Activated T-helper 17 cell treated with anti-CD3 and anti-CD28 coated beads, Interleukin-2, amount 50 U/mL, for 72 hours (primary cell): ENCODE measurements at regions not wholly inside any gene's neighbourhood (a gene's known extent, or its start where the extent isn't known, plus 50 kb on each side); places are given as distances from the start of the nearest gene placed in this dataset.
"Not testable (repeated sequence)": the region's sequence is repeated elsewhere in the genome, so short reads cannot be mapped to it uniquely, and the experiment has no call there.

Experiments used
- ATAC-seq: fragments of 150-1000 bp; cut with Tn5 transposase; replicated peaks from 2 replicates; pipeline ENCODE4 v1.10.0; 2021; ENCODE audit warnings: mild to moderate bottlenecking, moderate library complexity
- H3K27ac Mint-ChIP-seq: one replicate; pipeline ENCODE4 v1.8.0; 2022; ENCODE audit warnings: mixed read lengths
- H3K27me3 Mint-ChIP-seq: one replicate; pipeline ENCODE4 v1.8.0; 2022; ENCODE audit warnings: mixed read lengths
- H3K36me3 Mint-ChIP-seq: one replicate; pipeline ENCODE4 v1.8.0; 2022; ENCODE audit warnings: low read depth, mild to moderate bottlenecking, mixed read lengths
- H3K4me1 Mint-ChIP-seq: one replicate; pipeline ENCODE4 v1.8.0; 2022; ENCODE audit warnings: mixed read lengths
- H3K4me3 Mint-ChIP-seq: one replicate; pipeline ENCODE4 v1.8.0; 2022; ENCODE audit warnings: mild to moderate bottlenecking, mixed read lengths
- H3K9me3 Mint-ChIP-seq: one replicate; pipeline ENCODE4 v1.8.0; 2022; ENCODE audit warnings: mixed read lengths

DNA sequence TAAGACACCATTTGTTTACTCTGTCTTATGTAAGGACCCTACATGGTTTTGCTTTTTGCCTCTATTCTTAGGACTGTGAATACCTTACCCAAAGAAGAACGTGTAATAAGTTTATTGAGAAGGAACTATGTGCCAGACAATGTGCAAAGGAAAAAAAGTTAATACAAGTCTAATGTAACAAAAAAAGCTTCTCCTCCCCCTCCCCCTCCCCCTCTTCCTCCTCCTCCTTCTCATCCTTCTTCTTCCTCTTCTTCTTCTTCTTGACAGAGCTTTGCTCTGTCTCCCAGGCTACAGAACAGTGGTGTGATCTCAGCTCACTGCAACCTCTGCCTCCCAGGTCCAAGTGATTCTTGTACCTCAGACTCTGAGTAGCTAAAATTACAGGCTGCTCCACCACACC, 50.9 kb upstream of the MITF start:
- H3K27ac Mint-ChIP-seq, result no peak overlapping the region
- ATAC-seq, result no peak
- no peaks in the 10 kb centered on the region for H3K36me3 Mint-ChIP-seq
- peaks cover 3% of the 10 kb centered on the region for H3K9me3 Mint-ChIP-seq
- no peaks in the 10 kb centered on the region for H3K4me1 Mint-ChIP-seq
- no peak overlapping the region for H3K4me3 Mint-ChIP-seq
- no peaks in the 10 kb centered on the region for H3K27me3 Mint-ChIP-seq

DNA sequence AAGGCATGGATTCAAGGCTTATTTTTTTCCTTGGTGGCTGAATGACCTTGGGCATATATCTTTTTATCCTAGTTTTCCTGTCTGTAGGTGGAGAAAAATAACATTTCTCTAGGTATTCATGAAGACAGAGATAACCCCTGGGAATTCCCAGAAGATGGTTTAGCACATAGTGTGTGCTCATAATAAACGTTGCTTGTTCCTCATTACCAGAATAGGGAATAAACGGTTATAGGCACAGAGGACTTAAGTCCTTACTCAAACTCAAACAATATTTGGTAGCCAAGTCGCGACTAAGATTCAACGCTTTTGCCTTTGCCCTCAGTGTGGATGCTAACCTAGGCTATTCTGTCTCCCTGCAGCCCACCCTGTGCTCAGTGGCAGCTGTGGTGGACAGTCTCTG, 51.6 kb upstream of the MITF start:
- no peak for ATAC-seq
- Mint-ChIP-seq H3K4me3 (no peak overlapping the region), H3K9me3 (peaks cover 3% of the 10 kb centered on the region), H3K27me3 (no peaks in the 10 kb centered on the region), H3K4me1 (no peaks in the 10 kb centered on the region), H3K36me3 (no peaks in the 10 kb centered on the region), H3K27ac (no peak overlapping the region)

DNA sequence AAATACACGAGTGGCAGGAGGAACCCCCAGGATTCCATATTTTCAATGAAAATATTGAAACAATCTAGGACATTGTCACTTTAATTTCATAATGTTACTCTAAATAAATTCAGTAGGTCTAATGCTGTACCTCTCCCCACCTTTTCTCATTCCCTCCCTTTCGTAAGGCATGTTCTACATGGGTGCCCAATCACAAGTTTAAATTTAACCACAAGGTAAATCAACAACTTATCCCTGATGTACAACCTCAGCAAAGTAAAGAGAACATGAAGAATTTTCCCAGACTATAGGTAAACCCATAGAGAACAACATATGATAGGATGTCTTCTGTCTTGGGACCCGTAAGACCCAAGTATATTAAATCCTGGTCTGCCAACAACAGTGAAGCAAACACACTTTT, 53.2 kb upstream of the MITF start:
- H3K4me1 Mint-ChIP-seq, result no peaks in the 10 kb centered on the region

DNA sequence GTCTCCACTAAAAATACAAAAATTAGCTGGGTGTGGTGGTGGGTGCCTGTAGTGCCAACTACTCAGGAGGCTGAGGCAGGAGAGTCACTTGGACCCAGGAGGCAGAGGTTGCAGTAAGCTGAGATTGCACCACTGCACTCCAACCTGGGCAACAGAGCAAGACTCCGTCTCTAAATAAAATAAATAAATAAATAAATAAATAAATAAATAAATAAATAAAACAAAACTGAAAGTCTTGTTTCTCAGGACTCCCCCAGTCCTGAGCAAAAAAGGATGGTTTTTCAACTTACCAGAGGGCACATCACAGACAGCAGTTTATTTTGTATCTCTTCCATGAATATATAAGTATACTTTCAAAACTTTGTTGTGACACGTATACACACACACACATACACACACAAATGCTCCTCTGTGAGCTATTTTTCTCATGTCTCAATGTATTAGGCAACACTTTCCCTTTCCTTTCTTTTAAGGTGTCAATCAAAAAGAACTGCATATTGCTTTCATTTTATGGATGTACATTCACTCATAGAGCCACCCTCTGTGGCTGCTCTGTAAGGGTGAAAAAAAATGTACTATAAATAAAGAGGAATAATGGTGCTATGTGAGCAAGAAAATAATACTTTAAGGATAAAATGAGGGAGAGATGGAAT, 54.8 kb upstream of the MITF start:
- Mint-ChIP-seq H3K4me3 (no peak overlapping the region), H3K4me1 (no peaks in the 10 kb centered on the region), H3K9me3 (peaks cover 3% of the 10 kb centered on the region), H3K36me3 (no peaks in the 10 kb centered on the region), H3K27me3 (no peaks in the 10 kb centered on the region), H3K27ac (no peak overlapping the region)
- ATAC-seq, result no peak

More for the DNA sequence above, 53.2 kb upstream of the MITF start:
- Mint-ChIP-seq H3K36me3 (no peaks in the 10 kb centered on the region), H3K4me3 (no peak overlapping the region), H3K27me3 (no peaks in the 10 kb centered on the region), H3K27ac (no peak overlapping the region), H3K9me3 (peaks cover 3% of the 10 kb centered on the region)
- no peak for ATAC-seq

DNA sequence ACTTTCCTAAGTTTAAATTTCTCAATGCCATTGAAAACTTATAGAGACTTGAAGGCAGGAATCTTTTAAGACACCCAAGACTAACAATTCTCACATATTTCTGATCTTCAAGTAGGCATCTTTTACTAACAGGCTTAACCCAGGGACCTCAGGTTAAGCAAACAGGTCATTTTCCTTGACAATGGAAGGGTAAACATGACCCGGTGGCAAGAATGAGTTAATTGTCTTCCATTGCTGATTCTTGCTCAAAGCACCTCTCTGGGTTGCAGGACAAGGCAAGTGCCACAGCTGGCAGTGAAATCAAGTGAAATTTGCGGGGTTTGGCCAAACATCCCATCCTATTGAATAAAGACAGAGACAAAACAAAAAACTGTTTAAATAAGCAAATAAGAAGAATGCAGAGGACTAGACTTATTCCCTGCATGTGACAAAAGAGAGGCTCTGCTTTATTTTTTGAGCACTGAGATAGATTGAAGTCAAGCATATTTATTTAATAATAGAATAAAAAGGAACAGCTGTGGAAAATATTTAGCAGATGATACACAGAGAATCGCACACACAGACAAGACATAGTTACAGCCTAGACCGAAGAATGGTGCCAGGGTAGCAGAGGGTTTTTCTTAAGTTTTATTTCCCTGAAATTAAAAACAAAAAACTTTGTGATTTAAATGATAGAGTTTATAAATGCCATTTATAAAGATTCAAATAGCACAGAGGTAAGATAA, 56.0 kb upstream of the MITF start:
- Mint-ChIP-seq H3K27ac (no peak overlapping the region), H3K36me3 (no peaks in the 10 kb centered on the region), H3K4me3 (no peak overlapping the region), H3K27me3 (peaks cover 5% of the 10 kb centered on the region), H3K4me1 (no peaks in the 10 kb centered on the region), H3K9me3 (peaks cover 3% of the 10 kb centered on the region)
- ATAC-seq, result no peak

DNA sequence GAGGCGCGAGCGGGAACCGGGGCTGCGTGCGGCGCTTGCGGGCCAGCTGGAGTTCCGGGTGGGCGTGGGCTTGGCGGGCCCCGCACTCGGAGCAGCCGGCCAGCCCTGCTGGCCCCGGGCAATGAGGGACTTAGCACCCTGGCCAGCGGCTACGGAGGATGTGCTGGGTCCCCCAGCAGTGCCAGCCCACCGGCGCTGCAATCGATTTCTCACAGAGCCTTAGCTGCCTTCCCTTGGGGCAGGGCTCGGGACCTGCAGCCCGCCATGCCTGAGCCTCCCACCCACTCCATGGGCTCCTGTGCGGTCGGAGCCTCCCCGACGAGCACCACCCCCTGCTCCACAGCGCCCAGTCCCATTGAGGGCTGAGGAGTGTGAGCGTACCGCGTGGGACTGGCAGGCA, 61.8 kb upstream of the MITF start:
- H3K4me3 Mint-ChIP-seq, ATAC-seq, H3K27ac Mint-ChIP-seq, H3K4me1 Mint-ChIP-seq, H3K36me3 Mint-ChIP-seq, H3K27me3 Mint-ChIP-seq, H3K9me3 Mint-ChIP-seq: not testable (repeated sequence)

DNA sequence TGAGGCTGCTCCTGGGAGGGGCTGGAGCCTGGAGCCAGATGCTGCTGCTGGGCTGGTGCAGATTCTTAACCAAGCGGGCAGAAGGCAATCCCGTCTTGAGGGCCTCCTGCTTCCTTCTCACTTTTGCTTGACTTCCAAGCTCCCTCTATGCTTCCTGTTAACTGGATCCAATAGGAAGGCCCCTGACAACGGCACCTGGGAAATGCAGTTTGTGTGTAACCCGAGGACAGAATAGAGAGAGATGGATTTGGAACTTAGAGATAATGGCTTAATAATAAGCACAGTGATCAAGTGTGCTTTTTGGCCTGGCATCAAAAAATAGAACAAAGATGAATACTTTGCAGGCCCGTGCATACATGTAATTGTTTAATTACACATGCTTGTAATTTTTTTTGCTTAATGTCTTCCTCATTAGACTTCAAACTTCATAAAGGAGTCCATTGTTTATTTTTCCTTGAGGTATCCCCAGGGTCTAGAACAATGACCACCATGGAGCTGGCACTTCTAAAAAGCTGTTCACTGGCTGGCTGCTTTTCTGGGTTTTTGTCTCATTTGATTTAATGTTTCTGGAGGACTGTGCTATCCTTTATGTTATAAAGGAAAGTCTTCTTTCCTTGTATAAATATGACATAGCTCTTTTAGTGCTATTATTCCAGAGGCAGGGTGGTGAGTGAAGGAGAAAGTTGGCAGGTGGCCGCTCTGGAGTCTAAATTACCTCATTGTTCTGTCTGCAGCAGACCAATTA, 63.3 kb upstream of the MITF start:
- Mint-ChIP-seq H3K36me3 (no peaks in the 10 kb centered on the region), H3K27me3 (peaks cover 5% of the 10 kb centered on the region), H3K27ac (no peak overlapping the region), H3K4me3 (no peak overlapping the region), H3K9me3 (no peaks in the 10 kb centered on the region), H3K4me1 (no peaks in the 10 kb centered on the region)
- no peak for ATAC-seq

DNA sequence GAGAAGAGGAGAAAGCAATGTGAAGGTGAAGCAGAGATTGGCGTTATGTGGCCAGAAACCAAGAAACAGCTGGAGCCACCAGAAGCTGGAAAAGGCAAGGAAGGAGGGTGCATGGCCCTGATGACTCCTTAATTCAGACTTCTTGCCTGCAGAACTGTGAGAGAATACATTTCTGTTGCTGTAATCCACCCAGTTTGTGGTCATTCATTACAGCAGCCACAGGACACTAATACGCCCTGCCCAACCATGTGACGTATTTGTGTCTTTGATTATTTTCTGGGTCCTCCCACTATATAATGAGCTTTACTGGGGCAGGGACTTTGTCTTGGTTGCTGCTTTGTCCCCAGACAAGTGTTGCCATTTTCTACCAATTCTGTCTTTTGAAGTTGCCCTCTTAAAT, 64.5 kb upstream of the MITF start:
- H3K4me3 Mint-ChIP-seq, result no peak overlapping the region
- H3K9me3 Mint-ChIP-seq, result no peaks in the 10 kb centered on the region
- no peaks in the 10 kb centered on the region for H3K4me1 Mint-ChIP-seq
- no peak overlapping the region for H3K27ac Mint-ChIP-seq
- no peak for ATAC-seq
- peaks cover 5% of the 10 kb centered on the region for H3K27me3 Mint-ChIP-seq
- no peaks in the 10 kb centered on the region for H3K36me3 Mint-ChIP-seq

DNA sequence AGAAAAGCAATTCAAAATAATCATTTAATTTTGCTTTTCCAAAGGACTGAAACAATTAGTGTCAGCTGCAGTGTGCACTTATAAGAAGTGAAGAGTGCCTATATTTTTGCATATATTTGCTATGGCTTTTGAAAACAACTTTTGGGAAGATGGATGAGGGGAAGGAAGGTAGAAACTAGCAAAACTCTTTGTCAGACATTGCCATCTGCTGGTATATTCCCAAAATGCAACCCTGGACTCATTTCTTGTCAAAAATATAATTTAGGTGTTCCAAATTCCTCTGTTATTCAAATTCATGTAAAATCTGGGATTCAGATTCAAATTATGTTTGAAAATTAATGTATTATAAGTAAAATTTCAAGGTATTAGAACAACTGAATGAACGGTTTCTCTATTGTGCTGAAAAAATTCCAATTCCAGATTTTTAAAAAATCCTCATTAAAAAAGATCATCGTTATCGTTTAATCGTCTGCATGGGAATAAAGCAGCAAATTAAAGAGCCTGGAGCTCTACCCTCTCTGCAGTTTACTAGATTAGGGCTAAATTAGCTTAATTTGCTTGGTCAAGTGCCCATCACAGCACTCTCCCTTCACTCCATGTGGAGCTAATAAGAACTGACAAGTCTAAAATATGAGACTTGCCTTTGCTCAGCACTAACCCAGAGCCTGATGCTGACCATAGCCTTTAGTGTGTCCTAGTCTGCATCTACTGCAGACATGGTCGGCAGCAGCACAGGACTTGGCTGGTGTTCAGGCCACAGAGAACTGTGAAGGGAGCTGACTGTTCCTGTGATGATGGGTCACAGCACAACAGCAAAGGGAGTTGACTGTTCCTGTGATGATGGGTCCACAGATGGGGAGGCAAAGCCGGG, 67.9 kb upstream of the MITF start:
- Mint-ChIP-seq H3K36me3 (no peaks in the 10 kb centered on the region), H3K4me3 (no peak overlapping the region), H3K27ac (no peak overlapping the region)

DNA sequence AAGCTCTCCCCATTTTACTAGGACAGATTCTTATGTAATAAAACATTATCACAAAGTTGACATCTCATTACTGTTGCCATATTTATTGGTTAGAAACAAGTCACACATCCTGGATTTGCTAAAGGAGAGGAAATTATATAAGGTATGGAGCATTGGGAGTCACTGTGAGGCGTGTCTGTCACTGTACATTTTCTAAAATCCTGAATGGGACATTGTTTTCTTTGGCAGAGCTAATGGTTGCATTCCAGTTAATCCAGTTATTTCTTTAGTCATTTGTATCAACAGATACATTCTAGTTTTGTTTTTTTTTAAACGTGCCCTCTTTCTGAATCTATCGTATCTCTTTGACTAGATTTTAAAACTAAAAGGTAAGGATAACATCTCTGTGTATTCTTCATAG, 70.2 kb upstream of the MITF start:
- Mint-ChIP-seq H3K27ac (no peak overlapping the region), H3K4me1 (no peaks in the 10 kb centered on the region), H3K9me3 (no peaks in the 10 kb centered on the region), H3K27me3 (no peaks in the 10 kb centered on the region), H3K36me3 (no peaks in the 10 kb centered on the region), H3K4me3 (no peak overlapping the region)
- no peak for ATAC-seq

More for the DNA sequence above, 67.9 kb upstream of the MITF start:
- no peaks in the 10 kb centered on the region for H3K27me3 Mint-ChIP-seq
- H3K9me3 Mint-ChIP-seq, result no peaks in the 10 kb centered on the region
- no peak for ATAC-seq
- no peaks in the 10 kb centered on the region for H3K4me1 Mint-ChIP-seq

DNA sequence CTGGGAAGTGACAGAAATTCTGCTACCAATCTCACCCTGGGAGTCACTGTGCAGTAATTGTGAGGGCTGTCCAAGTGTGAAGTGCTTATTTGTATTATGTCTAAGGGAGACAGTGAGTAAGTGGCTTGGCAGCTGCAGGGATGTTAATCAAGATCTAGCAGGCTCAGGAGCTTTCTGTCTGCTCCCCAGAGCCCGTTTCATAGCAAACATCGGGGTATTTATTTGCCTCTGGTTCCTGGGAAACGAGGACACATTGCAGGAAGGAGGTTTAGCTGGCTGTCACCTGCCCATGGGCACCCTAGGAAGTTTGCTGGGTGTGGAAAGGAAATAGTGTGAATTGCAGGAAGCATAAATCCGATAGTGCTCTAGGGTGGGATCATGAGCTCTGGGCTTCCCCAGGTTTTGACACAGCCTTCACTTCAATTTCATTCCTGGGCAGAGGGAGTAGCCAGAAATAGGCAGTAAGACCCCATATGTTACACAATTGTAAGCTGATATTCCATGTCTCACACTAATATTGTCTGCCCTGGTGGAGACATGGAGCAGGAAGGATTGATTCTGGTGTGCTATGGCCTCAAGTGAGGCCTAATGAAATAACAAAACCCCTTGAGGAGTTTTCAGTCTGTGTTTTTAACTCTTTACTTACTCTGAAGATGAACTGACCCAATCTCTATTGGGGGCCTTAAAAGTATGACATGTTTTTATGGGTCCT, 74.1 kb upstream of the MITF start:
- Mint-ChIP-seq H3K27me3 (no peaks in the 10 kb centered on the region), H3K27ac (no peak overlapping the region), H3K4me3 (no peak overlapping the region), H3K36me3 (no peaks in the 10 kb centered on the region), H3K4me1 (no peaks in the 10 kb centered on the region), H3K9me3 (no peaks in the 10 kb centered on the region)
- ATAC-seq, result no peak

DNA sequence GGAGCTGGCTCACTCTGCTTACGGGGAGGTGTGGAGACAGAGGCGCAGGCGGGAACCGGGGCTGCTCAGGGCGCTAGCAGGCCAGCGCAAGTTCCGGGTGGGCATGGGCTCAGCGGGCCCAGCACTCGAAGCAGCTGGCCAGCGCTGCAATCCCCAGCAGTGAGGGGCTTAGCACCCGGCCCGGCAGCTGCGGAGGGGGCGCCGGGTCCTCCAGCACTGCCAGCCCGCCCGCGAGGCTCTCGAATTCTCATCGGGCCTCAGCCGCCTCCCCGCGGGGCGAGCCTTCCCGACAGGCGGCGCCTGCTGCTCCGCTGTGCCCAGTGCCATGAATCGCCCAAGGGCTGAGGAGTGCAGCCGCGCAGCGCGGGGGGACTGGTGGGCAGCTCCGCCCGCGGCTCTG, 78.6 kb upstream of the MITF start:
- Mint-ChIP-seq H3K4me3 (no peak overlapping the region), H3K27ac (no peak overlapping the region), H3K27me3 (no peaks in the 10 kb centered on the region), H3K4me1 (no peaks in the 10 kb centered on the region), H3K9me3 (no peaks in the 10 kb centered on the region), H3K36me3 (no peaks in the 10 kb centered on the region)
- no peak for ATAC-seq

DNA sequence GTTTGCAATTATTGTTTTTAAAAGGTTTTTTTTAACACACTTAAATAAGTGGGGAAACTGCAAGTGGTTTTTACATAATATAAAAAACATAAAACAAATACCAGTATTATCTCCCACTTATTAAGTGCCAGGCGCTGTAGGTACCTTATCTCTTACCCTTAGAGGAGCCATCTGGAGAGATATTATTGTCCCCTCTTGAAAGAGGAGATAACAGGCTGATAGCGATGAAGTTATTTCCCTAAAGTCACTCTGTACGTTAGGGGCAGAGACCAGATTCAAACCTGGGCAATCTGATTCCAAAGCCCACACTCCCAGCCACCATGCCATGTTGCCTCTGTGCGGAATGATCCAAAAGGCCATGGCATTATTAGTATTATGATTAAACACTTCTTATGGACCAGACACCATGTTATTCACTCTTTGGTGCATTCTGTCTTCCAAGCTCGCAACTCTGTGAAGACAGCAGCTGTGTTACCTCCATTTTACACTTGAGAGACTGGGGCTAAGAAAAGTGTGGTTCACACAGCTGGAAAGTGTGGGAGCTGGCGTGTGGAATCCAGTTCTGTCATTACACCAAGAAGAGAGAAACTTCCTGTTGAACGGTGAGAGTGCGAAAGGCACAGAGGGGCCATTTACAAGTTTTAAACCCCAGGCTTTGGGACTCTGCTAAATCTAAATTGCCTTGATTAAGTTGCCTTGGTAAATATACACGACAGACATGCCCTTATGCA, 79.9 kb upstream of the MITF start:
- Mint-ChIP-seq H3K27ac (no peak overlapping the region), H3K9me3 (no peaks in the 10 kb centered on the region), H3K27me3 (no peaks in the 10 kb centered on the region), H3K4me1 (no peaks in the 10 kb centered on the region), H3K36me3 (no peaks in the 10 kb centered on the region), H3K4me3 (no peak overlapping the region)
- ATAC-seq, result no peak
